GF-D8 (cell line): ENCODE measurements at regions not wholly inside any gene's neighbourhood (a gene's known extent, or its start where the extent isn't known, plus 50 kb on each side); places are given as distances from the start of the nearest gene placed in this dataset.
A peak's percentile ranks its signal among the peaks of the same experiment; 100 is the strongest.

Experiments
- DNase-seq: peaks from one replicate; lab custom pipeline; 2025; lab: John Stamatoyannopoulos, UW

DNA sequence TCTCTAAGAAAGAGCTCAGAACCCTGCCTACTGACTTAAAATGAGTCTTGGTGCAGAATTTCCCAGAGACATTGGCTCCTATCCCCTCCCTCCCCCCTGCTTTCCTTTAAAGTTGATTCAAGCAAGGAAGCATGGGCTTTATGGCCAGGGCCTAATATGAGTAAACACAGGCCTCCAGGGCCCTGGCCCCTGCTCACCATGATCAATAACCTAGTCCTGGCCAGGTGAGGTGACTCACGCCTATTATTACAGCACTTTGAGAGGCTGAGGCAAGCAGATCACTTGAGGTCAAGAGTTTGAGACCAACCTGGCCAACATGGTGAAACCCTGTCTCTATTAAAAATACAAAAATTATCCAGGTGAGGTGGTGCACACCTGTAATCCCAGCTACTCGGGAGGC, 165.1 kb upstream of the TMCC3 start:
- no peak for DNase-seq

GRCh38 chr12:94813314-94813713, 163.0 kb upstream of the TMCC3 start:
- peak; percentile 4 for DNase-seq

DNA sequence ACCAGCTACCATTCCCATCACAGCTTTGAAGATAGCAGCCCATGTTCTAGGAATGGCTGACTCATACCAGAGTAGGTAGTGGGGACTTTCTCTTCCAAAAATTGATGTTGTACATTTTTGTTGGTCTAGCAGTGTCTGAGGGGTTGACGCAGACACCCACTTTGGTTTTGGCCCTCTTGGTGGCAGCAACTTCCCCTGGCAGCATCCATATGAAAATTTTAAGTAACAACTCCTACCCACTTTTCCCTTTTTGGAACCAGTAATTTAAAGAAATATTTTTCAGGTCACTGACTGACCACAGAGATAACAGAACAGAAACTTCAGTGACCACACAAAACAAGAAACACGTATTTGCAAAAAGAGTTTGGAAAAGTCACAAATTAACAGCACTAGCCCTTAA, 162.0 kb upstream of the TMCC3 start:
- no peak for DNase-seq

DNA sequence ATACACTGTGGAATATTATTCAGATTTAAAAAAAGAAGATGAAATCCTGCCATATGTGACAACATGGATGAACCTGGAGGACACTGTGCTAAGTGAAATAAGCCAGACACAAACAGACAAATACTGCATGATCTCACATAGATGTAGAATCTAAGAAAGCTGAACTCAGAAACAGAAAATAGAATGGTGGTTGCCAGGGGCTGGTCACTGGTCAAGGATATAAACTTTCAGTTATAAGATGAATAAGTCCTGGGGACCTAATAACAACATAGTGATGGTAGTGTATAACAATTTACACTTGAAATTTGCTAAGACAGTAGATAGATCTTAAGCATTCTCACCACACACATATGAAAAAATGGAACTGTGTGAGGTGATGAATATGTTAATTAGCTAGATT, 161.3 kb upstream of the TMCC3 start:
- DNase-seq: no peak

- DNase-seq: no peak
These were observed 157.6 kb upstream of the TMCC3 start for GRCh38 chr12:94807951-94808350.

- no peak for DNase-seq
These were observed 156.3 kb upstream of the TMCC3 start for GRCh38 chr12:94806617-94807016.

DNA sequence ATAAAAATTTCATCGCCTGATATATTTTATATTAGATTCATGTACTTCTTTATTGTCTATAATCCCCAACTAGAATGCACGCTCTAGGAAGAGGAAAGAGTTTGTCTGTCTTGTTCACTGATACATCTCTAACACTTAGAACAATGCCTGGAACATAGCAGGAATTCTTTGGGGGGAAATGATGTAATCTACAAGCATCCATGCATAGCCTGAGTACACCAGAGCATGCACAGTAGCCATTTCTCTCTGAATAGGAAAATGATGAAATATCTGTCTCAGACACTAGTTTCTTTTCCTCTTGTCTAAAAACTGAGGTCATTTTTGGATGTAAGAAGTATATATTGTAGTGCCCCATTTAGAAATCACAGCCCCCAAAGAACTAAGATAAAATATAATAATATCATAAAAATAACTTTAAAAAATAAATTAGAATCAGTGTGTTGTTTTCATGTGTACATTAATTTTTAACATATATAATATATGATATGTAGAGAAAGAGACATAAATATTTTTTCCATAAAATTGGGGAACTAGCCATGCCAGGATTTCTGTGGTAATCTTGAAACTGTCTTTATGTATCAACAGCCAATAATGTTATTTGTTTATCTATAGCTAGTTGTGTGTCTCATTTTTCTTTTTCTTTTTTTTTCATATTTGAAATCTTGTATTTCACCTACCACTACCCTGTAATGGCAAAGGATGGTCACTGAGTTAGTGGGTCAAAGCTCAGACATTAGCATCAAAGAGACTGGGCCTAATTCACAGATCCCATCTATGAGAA, 155.6 kb upstream of the TMCC3 start:
- peak; percentile 27 for DNase-seq

DNA sequence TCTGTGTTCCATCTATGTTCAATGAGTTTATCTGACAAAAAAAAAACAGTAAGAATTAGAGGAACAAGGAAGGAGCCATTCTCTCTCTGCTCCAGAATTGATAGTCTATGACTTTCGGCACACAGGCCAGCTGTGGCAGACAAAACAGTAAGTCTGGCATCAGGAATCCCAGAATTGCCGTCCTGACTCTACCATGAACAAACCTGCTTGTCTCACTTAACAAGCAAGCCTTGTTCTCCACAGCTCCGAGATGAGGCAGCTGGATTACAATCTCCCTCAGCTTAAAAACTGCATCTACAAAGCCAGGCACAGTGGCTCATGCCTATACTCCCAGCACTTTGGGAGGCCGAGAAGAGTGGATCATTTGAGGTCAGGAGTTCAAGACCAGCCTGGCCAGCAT, 153.6 kb upstream of the TMCC3 start:
- DNase-seq: no peak

DNA sequence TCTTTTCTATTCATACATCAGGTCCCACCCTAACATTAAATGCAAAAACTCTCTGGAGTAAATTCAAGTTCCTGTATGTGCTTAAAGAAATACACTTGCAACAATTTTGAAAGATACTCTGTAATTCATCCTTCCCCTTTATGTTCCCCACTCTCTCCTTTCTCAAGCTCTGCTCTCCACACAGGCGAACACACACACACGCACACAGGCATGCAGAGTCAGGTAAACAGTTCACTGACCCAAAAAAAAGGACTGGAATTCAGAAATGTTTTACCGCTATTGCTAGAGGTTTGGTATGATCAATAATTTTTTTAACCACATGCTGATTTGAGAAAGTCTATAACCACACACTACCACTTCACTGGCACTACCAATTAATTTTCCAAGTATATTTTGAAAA, 152.4 kb upstream of the TMCC3 start:
- no peak for DNase-seq

DNA sequence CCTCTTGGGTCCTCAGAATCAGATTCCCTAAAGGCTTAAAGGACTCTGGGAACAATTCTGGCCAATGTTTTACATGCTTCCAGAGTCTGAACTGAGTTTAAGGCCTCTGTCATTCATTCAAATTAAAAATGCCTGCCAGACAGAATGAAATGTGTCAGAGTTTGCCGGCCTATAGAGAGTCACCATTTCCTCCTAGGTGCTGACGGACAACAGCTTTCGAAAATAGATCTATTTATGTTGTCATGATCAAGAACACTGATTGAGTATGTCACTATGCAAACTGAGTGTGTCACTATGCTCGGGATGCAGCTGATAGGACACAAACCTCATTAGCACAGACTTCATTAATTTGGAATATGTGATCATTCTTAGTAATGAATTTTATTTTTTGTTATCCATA, 151.4 kb upstream of the TMCC3 start:
- DNase-seq: no peak

- no peak for DNase-seq
These were observed 148.8 kb upstream of the TMCC3 start for GRCh38 chr12:94799136-94799535.

- DNase-seq: no peak
These were observed 147.8 kb upstream of the TMCC3 start for GRCh38 chr12:94798113-94798512.

- DNase-seq: no peak
These were observed 145.2 kb upstream of the TMCC3 start for GRCh38 chr12:94795520-94795919.

DNA sequence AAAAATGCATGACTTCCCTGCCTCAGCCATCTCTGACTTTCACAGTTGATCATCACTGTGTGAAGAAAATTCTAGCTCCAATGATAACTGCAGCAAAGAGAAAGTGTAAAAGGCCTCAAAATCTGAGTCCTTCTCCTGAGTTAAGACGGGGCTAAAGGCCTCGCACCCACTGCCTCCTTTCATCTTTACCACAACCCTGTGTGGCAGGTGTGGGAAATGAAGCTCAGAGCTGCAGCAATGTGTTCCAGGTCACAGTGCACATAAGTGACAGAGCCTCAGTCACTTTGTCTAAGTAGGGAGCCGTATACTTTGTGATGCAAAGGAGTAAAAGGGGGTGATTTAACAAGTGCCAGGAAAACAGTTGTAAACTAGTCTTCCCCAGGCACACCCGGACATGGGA, 144.7 kb upstream of the TMCC3 start:
- no peak for DNase-seq

DNA sequence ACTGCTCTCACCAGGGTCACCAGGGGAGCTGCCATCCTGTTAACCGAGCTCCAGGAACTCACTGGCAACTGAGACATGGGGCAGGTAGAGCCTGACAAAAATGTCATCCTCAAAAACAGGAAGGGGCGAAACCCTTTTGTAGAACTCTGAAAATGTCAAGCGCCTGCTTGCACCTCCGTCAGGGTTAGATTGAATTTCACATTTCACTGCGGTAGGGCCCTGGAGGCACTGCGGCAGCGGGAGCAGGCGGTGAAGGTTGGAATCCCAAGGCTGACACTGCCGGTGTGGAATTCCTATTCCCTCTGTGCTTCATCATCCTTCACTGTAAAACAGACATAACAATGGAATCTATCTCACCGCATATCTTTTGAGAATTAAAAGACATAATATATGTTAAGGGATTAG, 142.8 kb upstream of the TMCC3 start:
- no peak for DNase-seq

DNA sequence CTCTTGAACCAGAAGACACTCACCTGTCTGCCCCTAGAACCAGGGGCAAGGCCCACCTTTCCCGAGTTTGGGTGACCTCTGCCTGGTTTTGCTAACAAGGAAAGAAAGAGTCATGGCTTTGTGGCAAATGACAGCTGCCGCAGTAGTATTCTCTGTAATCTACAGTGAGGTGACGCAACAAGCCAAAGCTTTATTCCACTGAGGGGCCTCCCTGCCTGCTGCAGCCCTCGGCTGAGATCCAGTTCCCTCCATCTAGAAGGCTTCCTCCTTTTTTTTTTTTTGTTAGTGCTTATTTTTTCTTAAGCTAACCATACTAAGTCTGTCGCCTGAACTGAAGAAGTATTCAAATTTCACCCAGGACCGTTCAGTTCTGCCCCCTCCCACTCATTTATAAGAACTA, 142.3 kb upstream of the TMCC3 start:
- peak; percentile 84 for DNase-seq

GRCh38 chr12:94791933-94792332, 141.6 kb upstream of the TMCC3 start:
- no peak for DNase-seq

DNA sequence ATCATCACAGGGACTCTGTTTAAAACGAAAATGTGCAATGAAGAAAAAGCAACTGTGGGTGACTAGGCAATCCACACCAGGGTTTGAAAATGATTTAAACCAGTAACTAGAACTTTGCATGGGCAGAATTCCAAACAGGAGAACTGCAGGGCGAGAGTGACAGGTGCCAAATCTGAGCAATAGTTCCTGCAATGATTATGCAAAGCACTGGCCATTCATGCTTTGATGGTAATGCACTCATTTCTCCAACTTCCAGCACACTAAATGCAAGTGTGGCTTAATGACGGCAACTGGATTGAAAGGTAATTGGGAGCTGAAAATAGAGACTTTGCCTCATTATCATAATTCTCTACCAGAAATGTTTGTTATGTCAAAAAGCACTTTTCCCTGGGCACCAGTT, 140.5 kb upstream of the TMCC3 start:
- DNase-seq: no peak

- DNase-seq: no peak
These were observed 140.0 kb upstream of the TMCC3 start for GRCh38 chr12:94790370-94790769.

- no peak for DNase-seq
These were observed 139.3 kb upstream of the TMCC3 start for GRCh38 chr12:94789510-94790225.

DNA sequence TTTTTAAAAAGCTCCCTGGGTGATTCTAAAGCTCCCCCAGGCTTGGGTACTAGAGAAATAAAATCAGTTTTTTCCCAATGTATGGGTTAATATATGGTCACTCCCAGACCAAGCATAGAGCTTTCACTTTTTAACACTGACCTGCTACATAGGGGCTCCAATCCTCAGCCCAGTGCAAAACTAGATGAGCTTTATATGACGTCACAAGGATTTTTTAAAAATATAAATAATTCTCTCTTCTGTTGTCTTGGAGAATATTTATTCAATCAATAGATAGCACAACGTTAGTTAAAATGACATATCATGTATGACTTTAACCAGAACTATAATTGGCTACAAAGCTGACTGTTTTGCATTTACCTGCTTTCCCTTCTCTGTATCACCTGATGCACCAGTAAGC, 137.9 kb upstream of the TMCC3 start:
- no peak for DNase-seq

- DNase-seq: no peak
These were observed 136.5 kb upstream of the TMCC3 start for GRCh38 chr12:94786906-94787305.

DNA sequence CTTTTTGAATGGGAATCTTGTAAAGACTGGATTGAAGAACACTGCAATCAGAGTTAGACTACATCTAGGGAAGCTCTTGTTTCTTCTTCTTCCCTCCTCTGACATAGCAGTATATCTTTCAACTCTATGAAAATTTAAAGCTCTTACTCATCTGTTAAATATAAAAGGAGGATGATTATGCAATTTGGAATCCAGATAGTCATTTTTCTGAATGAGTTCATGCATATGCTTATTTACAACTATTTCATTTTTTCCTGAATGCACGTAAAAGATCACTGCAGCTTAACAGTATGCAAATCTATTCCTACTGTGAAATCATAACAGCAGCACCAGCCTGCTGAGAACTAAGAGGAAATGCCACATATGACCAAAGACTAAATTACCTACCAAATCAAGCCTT, 133.5 kb upstream of the TMCC3 start:
- no peak for DNase-seq

DNA sequence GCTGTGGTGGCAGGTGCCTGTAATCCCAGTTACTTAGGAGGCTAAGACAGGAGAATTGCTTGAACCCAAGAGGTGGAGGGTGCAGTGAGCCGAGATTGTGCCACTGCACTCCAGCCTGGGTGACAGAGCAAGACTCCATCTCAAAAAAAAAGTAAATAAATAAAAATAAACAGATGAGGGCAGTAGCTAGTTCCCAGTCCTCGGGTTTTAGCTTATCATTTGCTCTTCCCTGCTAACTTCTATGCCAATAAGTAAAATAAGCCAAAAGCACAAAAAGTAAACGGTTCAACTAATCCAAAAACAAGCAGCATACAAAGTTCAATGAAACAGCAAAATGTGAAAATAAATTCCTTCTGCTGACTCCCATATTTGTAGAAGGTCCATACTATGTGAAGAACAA, 133.0 kb upstream of the TMCC3 start:
- DNase-seq: no peak
